ENCODE measurements at regions not wholly inside any gene's neighbourhood (a gene's known extent, or its start where the extent isn't known, plus 50 kb on each side); places are given as distances from the start of the nearest gene placed in this dataset.
A peak's percentile ranks its signal among the peaks of the same experiment; 100 is the strongest.

DNA sequence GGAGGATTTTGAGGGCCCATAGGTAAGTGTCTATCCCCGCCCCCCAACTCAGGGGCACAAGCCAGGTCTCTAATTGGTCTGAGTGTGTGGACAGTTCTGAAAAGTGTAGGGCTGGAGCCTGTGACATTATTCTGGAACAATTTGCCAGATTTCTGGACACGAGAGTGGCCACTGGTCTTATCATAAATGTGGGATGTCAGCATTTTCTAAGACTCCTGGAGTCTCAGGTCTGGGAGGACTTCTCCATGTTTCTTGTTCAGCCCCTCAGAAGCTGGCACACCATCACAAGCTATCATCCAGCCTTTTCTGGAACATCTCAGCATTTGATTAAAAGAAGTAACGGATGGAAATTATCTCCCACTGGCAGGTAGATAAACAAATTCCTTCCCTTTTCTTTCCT lies 141.4 kb downstream of the SEC61B start:
- DNase-seq (no peak), ATAC-seq (no peak)
- H3K36me3 ChIP-seq = no peaks in the 10 kb centered on the region
- H3K9me3 ChIP-seq = no peaks in the 10 kb centered on the region
- no peaks in the 10 kb centered on the region for H3K27me3 ChIP-seq
- H3K4me3 ChIP-seq = no peak overlapping the region
- in situ Hi-C loops (cut with MboI; ENCODE audit: low sequenced_read_pairs in 4 of 4) (loop anchor here in 1 of 4 donors (10.0 kb wide), 1 partner anchor 109 kb away; no protein-coding TSS in a partner anchor), intact Hi-C loops (cut with DNase I; ENCODE audit: low total_unique reads) (loop anchor here (10.0 kb wide), 1 partner anchor 1061 kb away; the partner anchor contains the start of gene MSANTD3)
- H3K4me1 ChIP-seq = peaks cover 38 to 54% of the 10 kb centered on the region in 2 donors
- TF ChIP-seq POLR2A (IDR thresholded peaks at IDR 0.05) = no peak
- no peak overlapping the region for H3K27ac ChIP-seq

GRCh38 chr9:99365233-99365980 lies 143.3 kb downstream of the SEC61B start:
- intact Hi-C loops (cut with DNase I; ENCODE audit: low total_unique reads) = loop anchor here (10.0 kb wide), 1 partner anchor 1059 kb away; the partner anchor contains the start of gene MSANTD3
- Histone ChIP-seq H3K27me3 (no peaks in the 10 kb centered on the region), H3K4me1 (peaks cover 37 to 51% of the 10 kb centered on the region in 2 donors), H3K36me3 (no peaks in the 10 kb centered on the region), H3K9me3 (no peaks in the 10 kb centered on the region), H3K4me3 (no peak overlapping the region), H3K27ac (peak overlapping the region; percentile 92 to 99 (median 96))
- TF ChIP-seq CTCF (IDR thresholded peaks at IDR 0.05 in 4 of 5, conservative IDR thresholded peaks at IDR 0.05 in 1 of 5) (no peak), POLR2A (IDR thresholded peaks at IDR 0.05) (no peak)
- DNase-seq = no peak
- no peak for ATAC-seq
- in situ Hi-C loops (cut with MboI; ENCODE audit: low sequenced_read_pairs in 4 of 4) = loop anchor here in 1 of 4 donors (10.0 kb wide), 1 partner anchor 111 kb away; no protein-coding TSS in a partner anchor

DNA sequence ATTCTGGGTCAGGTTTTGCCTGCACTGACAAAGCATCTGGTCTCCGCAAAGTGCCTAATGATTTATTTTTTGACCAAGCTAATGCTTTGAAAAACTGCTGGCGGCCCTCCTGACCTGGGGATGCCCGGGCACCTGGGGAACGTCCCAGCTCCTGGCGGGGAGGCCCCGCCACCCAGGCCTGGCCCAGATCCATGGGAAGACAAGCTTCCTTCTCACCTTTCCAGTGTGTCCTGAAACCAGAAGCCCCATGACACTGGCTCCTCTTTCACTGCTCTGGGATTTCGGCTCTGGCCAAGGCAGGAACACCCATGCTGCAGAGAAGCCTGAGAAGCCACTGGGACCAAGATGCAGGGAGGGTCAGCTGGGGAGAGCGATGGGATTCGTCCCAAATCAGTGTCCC lies 144.1 kb downstream of the SEC61B start:
- in situ Hi-C loops (cut with MboI; ENCODE audit: low sequenced_read_pairs in 4 of 4) (loop anchor here in 1 of 4 donors (10.0 kb wide), 1 partner anchor 111 kb away; no protein-coding TSS in a partner anchor), intact Hi-C loops (cut with DNase I; ENCODE audit: low total_unique reads) (loop anchor here (1.0 to 10.0 kb wide), 2 partner anchors 8 to 1059 kb away; partner anchors contain the start of gene MSANTD3)
- peak; percentile 80 to 92 for DNase-seq
- Histone ChIP-seq H3K27me3 (no peaks in the 10 kb centered on the region), H3K4me1 (peaks cover 37 to 48% of the 10 kb centered on the region in 2 donors), H3K27ac (peak overlapping the region; percentile 92 to 99 (median 96)), H3K4me3 (no peak overlapping the region), H3K9me3 (no peaks in the 10 kb centered on the region), H3K36me3 (no peaks in the 10 kb centered on the region)
- peak; percentile 59 to 74 for ATAC-seq
- no peak for TF ChIP-seq CTCF (IDR thresholded peaks at IDR 0.05 in 4 of 5, conservative IDR thresholded peaks at IDR 0.05 in 1 of 5)
- TF ChIP-seq POLR2A (IDR thresholded peaks at IDR 0.05) = peak; percentile 45 to 63

DNA sequence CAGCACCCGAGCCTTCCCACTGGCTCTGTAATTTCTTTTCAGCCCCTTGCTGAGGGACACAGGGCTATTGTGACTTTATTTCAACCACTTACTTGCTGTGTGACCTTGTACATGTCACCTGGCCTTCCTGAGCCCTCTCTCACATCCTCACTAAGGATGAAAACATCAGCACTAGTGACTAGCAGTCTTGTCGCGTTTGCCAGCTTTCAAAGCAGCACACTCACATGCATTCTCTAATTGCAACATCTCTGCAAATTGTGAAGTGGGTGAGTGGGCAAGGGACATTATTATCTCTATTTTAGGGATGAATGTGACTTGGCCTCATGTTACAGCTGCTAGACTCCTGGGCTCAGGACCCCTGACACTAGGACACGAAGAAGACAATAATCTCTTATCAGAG lies 144.5 kb downstream of the SEC61B start:
- in situ Hi-C loops (cut with MboI; ENCODE audit: low sequenced_read_pairs in 4 of 4) = loop anchor here in 1 of 4 donors (10.0 kb wide), 1 partner anchor 112 kb away; no protein-coding TSS in a partner anchor
- H3K27ac ChIP-seq = peak overlapping the region; percentile 92 to 99 (median 96)
- TF ChIP-seq POLR2A (IDR thresholded peaks at IDR 0.05) = no peak
- TF ChIP-seq CTCF (IDR thresholded peaks at IDR 0.05 in 4 of 5, conservative IDR thresholded peaks at IDR 0.05 in 1 of 5) = no peak
- H3K36me3 ChIP-seq = no peaks in the 10 kb centered on the region
- no peaks in the 10 kb centered on the region for H3K27me3 ChIP-seq
- DNase-seq = peak in 1 of 2 donors; percentile 50
- no peaks in the 10 kb centered on the region for H3K9me3 ChIP-seq
- intact Hi-C loops (cut with DNase I; ENCODE audit: low total_unique reads) = loop anchor here (1.0 to 10.0 kb wide), 2 partner anchors 8 to 1058 kb away; partner anchors contain the start of gene MSANTD3
- peak in 1 of 2 donors; percentile 15 for ATAC-seq
- H3K4me3 ChIP-seq = no peak overlapping the region
- H3K4me1 ChIP-seq = peaks cover 37 to 48% of the 10 kb centered on the region in 2 donors
